ENCODE measurements at regions not wholly inside any gene's neighbourhood (a gene's known extent, or its start where the extent isn't known, plus 50 kb on each side); places are given as distances from the start of the nearest gene placed in this dataset.

GRCh38 chr21:41680444-41681347 is 86.2 kb downstream of the RIPK4 start (continued):
- TF ChIP-seq DRAP1 (CRISPR knock-in tag; IDR thresholded peaks at IDR 0.05): no peak
- TF ChIP-seq ZBED4 (CRISPR knock-in tag; IDR thresholded peaks at IDR 0.05; ENCODE audit: borderline replicate concordance): no peak
- no peak for TF ChIP-seq HMG20A (CRISPR knock-in tag; IDR thresholded peaks at IDR 0.05; ENCODE audit: borderline replicate concordance)

- Histone ChIP-seq H3K79me2 (ENCODE audit: insufficient read depth, low read length) (no peaks in the 10 kb centered on the region), H4K20me1 (ENCODE audit: insufficient read depth, low read length) (no peaks in the 10 kb centered on the region), H3K4me3 (replicated peaks in 1 of 3; ENCODE audit: insufficient read depth in 1 of 3, low read depth in 2 of 3, low read length in 3 of 3) (peak overlapping the region; percentile 38 to 70 (median 40); a peak in 5 of 6 replicates), H3K9me3 (ENCODE audit: low read length) (no peaks in the 10 kb centered on the region), H3K4me2 (ENCODE audit: low read depth, low read length) (peak overlapping the region; percentile 96), H3K4me1 (ENCODE audit: insufficient read depth, low read length) (peaks cover 51% of the 10 kb centered on the region), H2AFZ (ENCODE audit: low read length) (no peak overlapping the region), H3K27ac (ENCODE audit: extremely low read length, insufficient read depth, low read length) (peak overlapping the region; percentile 69), H3K9ac (ENCODE audit: insufficient read depth, low read depth, low read length) (peak overlapping the region; percentile 78), H3K36me3 (replicated peaks in 1 of 2; ENCODE audit: control insufficient read depth in 1 of 2, insufficient read depth in 2 of 2, low read length in 2 of 2) (no peaks in the 10 kb centered on the region), H3K27me3 (ENCODE audit: control insufficient read depth in 1 of 2, insufficient read depth in 2 of 2, low read length in 2 of 2) (peaks cover 2 to 28% of the 10 kb centered on the region in 2 experiments; a peak in 4 of 5 replicates)
- DNase-seq (ENCODE audit: low spot score) (peak; percentile 98), ATAC-seq (peak; percentile 93), FAIRE-seq (peak; percentile 96)
- in situ Hi-C loops (cut with HindIII; ENCODE audit: extremely low pct_ligation_motif_present, low pct_unique_long_range_greater_than_20kb) (no loop called here), intact Hi-C loops (cut with micrococcal nuclease; ENCODE audit: unreplicated experiment) (loop anchor here (2.0 kb wide), 2 partner anchors 34 to 90 kb away; no protein-coding TSS in a partner anchor)
- WGBS (ENCODE audit: low lambda C conversion rate): 3% methylated on average over 6 of the region's 11 CpGs
- ChIA-PET CTCF (ENCODE audit: low intra/inter-chr PET ratio, low total read pairs) (interaction anchor here (0.6 kb wide), 1 partner anchor 88 kb away, joined by 3 read pairs; the partner anchor contains the start of gene RIPK4), POLR2A (interaction anchor here (1.1 to 2.5 kb wide), 10 partner anchors 12 to 90 kb away, joined by 3 to 20 read pairs (median 7); partner anchors contain the start of gene RIPK4)
- BruUV-seq (replicated peaks): no TSS peak
- TF ChIP-seq FOXA3 (CRISPR knock-in tag; IDR thresholded peaks at IDR 0.05) (peak; percentile 55), ZNF280B (CRISPR knock-in tag; IDR thresholded peaks at IDR 0.05; ENCODE audit: borderline replicate concordance) (0 out of 2 replicates have a peak, but pooled peaks have one; percentile 29), PREB (CRISPR knock-in tag; IDR thresholded peaks at IDR 0.05) (no peak), TEAD3 (CRISPR knock-in tag; optimal IDR thresholded peaks at IDR 0.05; ENCODE audit: borderline replicate concordance) (peak; percentile 91), ZBTB26 (CRISPR knock-in tag; IDR thresholded peaks at IDR 0.05; ENCODE audit: borderline replicate concordance) (no peak; the same call in 1 of the 2 replicates), CREM (IDR thresholded peaks at IDR 0.05) (peak; percentile 57; the same call in 1 of the 2 replicates), CREM (CRISPR knock-in tag; IDR thresholded peaks at IDR 0.05) (no peak), ZNF207 (IDR thresholded peaks at IDR 0.05; ENCODE audit: borderline replicate concordance) (no peak)
Measured at GRCh38 chr21:41678924-41679318, 87.9 kb downstream of the RIPK4 start.

Measured in HepG2 (cell line).